IMR-90 (cell line): ENCODE measurements at regions not wholly inside any gene's neighbourhood (a gene's known extent, or its start where the extent isn't known, plus 50 kb on each side); places are given as distances from the start of the nearest gene placed in this dataset.

Experiments
- ATAC-seq: fragments of 200-7000 bp; cut with Tn5 transposase; 2 replicates; pipeline ENCODE4 v1.9.1; 2020; ENCODE audit warnings: low read depth, mild to moderate bottlenecking, moderate library complexity
- BruUV-seq: library from RNA; stranded (reverse); fragments of 400-500 nt; replicated peaks from 2 replicates; lab custom pipeline; 2021; lab: Mats Ljungman, UMichigan
- CTCF ChIA-PET: fragments of 300-600 bp; formaldehyde crosslinking; extraction: SDS; loops from one replicate; lab custom pipeline; 2021; ENCODE audit warnings: antibody characterized with exemption; lab: Yijun Ruan, JAX
- POLR2A ChIA-PET: fragments of 300-600 bp; sonication (Branson Sonifier 250); formaldehyde crosslinking; loops from one replicate; lab custom pipeline; 2022; ENCODE audit warnings: antibody characterized with exemption; ENCODE audit not compliant: unreplicated experiment; lab: Charles Lee
- DNase-seq: peaks from one replicate; pipeline ENCODE4 v3.0.0; 2013
- H2AFZ ChIP-seq: replicated peaks from 2 replicates; pipeline ENCODE3; 2013; ENCODE audit warnings: low read length, mild to moderate bottlenecking; ENCODE audit not compliant: poor library complexity
- H2AK5ac ChIP-seq: 2 replicates; pipeline ENCODE4 v1.6.1; 2013; ENCODE audit warnings: low read depth, low read length, inconsistent platforms
- H2AK9ac ChIP-seq: replicated peaks from 2 replicates; pipeline ENCODE3; 2013; ENCODE audit warnings: mild to moderate bottlenecking, low read depth, low read length, moderate library complexity; ENCODE audit not compliant: poor library complexity
- H2BK120ac ChIP-seq: 2 replicates; pipeline ENCODE4 v1.6.1; 2013; ENCODE audit warnings: low read depth, low read length, inconsistent platforms
- H2BK15ac ChIP-seq: 3 replicates; pipeline ENCODE4 v1.6.1; 2013; ENCODE audit warnings: low read depth, low read length, inconsistent platforms
- H2BK20ac ChIP-seq: 2 replicates; pipeline ENCODE4 v1.6.1; 2013; ENCODE audit warnings: low read depth, mild to moderate bottlenecking, inconsistent platforms, low read length, moderate library complexity
- H2BK5ac ChIP-seq: 2 replicates; pipeline ENCODE4 v1.6.1; 2013; ENCODE audit warnings: mild to moderate bottlenecking, low read depth, low read length, inconsistent platforms; ENCODE audit not compliant: poor library complexity, severe bottlenecking
- H3K14ac ChIP-seq: replicated peaks from 2 replicates; pipeline ENCODE4 v1.6.1; 2013; ENCODE audit warnings: low read depth, low read length, inconsistent platforms
- H3K18ac ChIP-seq: 2 replicates; pipeline ENCODE4 v1.6.1; 2013; ENCODE audit warnings: low read depth, low read length, control low read depth
- H3K23ac ChIP-seq: 2 replicates; pipeline ENCODE4 v1.6.1; 2013; ENCODE audit warnings: low read depth, low read length, inconsistent platforms
- H3K27ac ChIP-seq: 2 replicates; pipeline ENCODE4 v1.5.1; 2013; ENCODE audit warnings: mild to moderate bottlenecking, control low read depth, low read length; ENCODE audit not compliant: insufficient read depth
- H3K27me3 ChIP-seq: 2 replicates; pipeline ENCODE4 v1.6.1; 2013; ENCODE audit warnings: low read length; ENCODE audit not compliant: control insufficient read depth, insufficient read depth
- H3K36me3 ChIP-seq: 2 replicates; pipeline ENCODE4 v1.6.1; 2013; ENCODE audit warnings: low read length, mixed read lengths; ENCODE audit not compliant: control insufficient read depth, insufficient read depth
- H3K4ac ChIP-seq: 2 replicates; pipeline ENCODE4 v1.6.1; 2013; ENCODE audit warnings: low read depth, low read length, inconsistent platforms
- H3K4me1 ChIP-seq: 2 replicates; pipeline ENCODE4 v1.6.1; 2013; ENCODE audit warnings: low read length, mixed read lengths; ENCODE audit not compliant: control insufficient read depth, insufficient read depth
- H3K4me2 ChIP-seq: 2 replicates; pipeline ENCODE4 v1.6.1; 2013; ENCODE audit warnings: low read depth, mild to moderate bottlenecking, control low read depth, low read length, moderate library complexity
- H3K4me3 ChIP-seq: 2 replicates; pipeline ENCODE4 v1.5.1; 2013; ENCODE audit warnings: low read depth, mild to moderate bottlenecking, control low read depth, low read length, moderate library complexity; ENCODE audit not compliant: insufficient read depth
- H3K56ac ChIP-seq: 2 replicates; pipeline ENCODE4 v1.6.1; 2013; ENCODE audit warnings: low read length, inconsistent platforms; ENCODE audit not compliant: insufficient read depth; ENCODE audit errors: extremely low read depth
- H3K79me1 ChIP-seq, 2 experiments: 2 replicates each; pipeline ENCODE4 v1.6.1; 2013; ENCODE audit warnings: low read length in 2 of 2, inconsistent platforms in 1 of 2, low read depth in 1 of 2
- H3K9ac ChIP-seq: 2 replicates; pipeline ENCODE4 v1.6.1; 2013; ENCODE audit warnings: low read depth, low read length, control low read depth
- H3K9me1 ChIP-seq: 2 replicates; pipeline ENCODE4 v1.6.1; 2013; ENCODE audit warnings: low read length, inconsistent platforms; ENCODE audit not compliant: insufficient read depth
- H3K9me3 ChIP-seq: 2 replicates; pipeline ENCODE4 v1.6.1; 2013; ENCODE audit warnings: low read length; ENCODE audit not compliant: control insufficient read depth, insufficient read depth
- H4K20me1 ChIP-seq: 2 replicates; pipeline ENCODE4 v1.6.1; 2013; ENCODE audit warnings: low read length, inconsistent platforms; ENCODE audit not compliant: insufficient read depth
- H4K5ac ChIP-seq: 2 replicates; pipeline ENCODE4 v1.6.1; 2013; ENCODE audit warnings: mild to moderate bottlenecking, low read depth, low read length, control low read depth
- H4K8ac ChIP-seq, 2 experiments: 2 replicates each; pipeline ENCODE4 v1.6.1; 2013; ENCODE audit warnings: low read depth in 2 of 2, low read length in 2 of 2, control low read depth in 1 of 2, inconsistent platforms in 1 of 2
- H4K91ac ChIP-seq: 2 replicates; pipeline ENCODE4 v1.6.1; 2013; ENCODE audit warnings: low read depth, low read length, inconsistent platforms; ENCODE audit not compliant: insufficient read depth
- CEBPB ChIP-seq: IDR thresholded peaks from 2 replicates; pipeline ENCODE4 v1.6.1; 2012; ENCODE audit warnings: low read depth, low read length, improper control_type of control experiment
- CHD1 ChIP-seq: IDR thresholded peaks from 2 replicates; pipeline ENCODE4 v1.6.1; 2012; ENCODE audit warnings: low read depth, low read length, improper control_type of control experiment
- CTCF ChIP-seq: conservative IDR thresholded peaks from 2 replicates; pipeline ENCODE4 v1.5.1; 2012; ENCODE audit warnings: mild to moderate bottlenecking, low read depth, low read length, improper control_type of control experiment
- MXI1 ChIP-seq: IDR thresholded peaks from 2 replicates; pipeline ENCODE4 v1.6.1; 2012; ENCODE audit warnings: low read depth, mild to moderate bottlenecking, low read length, moderate library complexity, borderline replicate concordance
- NFE2L2 ChIP-seq: fragments of 150-350 bp; IDR thresholded peaks from 2 replicates; pipeline ENCODE4 v1.6.1; 2016; ENCODE audit warnings: low read depth, mild to moderate bottlenecking, low read length
- RAD21 ChIP-seq: IDR thresholded peaks from 2 replicates; pipeline ENCODE4 v1.6.1; 2012; ENCODE audit warnings: low read length, improper control_type of control experiment
- RFX5 ChIP-seq: IDR thresholded peaks from 2 replicates; pipeline ENCODE4 v1.8.0; 2012; ENCODE audit warnings: low read depth, mild to moderate bottlenecking, low read length, moderate library complexity
- SMC3 ChIP-seq: fragments of 150-350 bp; IDR thresholded peaks from 2 replicates; pipeline ENCODE4 v1.6.1; 2016; ENCODE audit warnings: low read depth, mild to moderate bottlenecking, antibody characterized with exemption, low read length, moderate library complexity
- USF2 ChIP-seq: fragments of 150-350 bp; IDR thresholded peaks from 2 replicates; pipeline ENCODE4 v1.6.1; 2017; ENCODE audit warnings: mild to moderate bottlenecking, antibody characterized with exemption, low read length, low read depth
- WGBS, 2 experiments: methylation state at CpG; one replicate each; pipeline versions ENCODE4 v1.1.5 to v1.1.7; 2013; ENCODE audit warnings: missing lambda C conversion rate in 2 of 2; ENCODE audit not compliant: insufficient read length in 1 of 2; ENCODE audit errors: extremely low coverage in 2 of 2; 5-methylcytosine and 5-hydroxymethylcytosine counted together
- dilution Hi-C: fragments of 300-500 bp; cut with HindIII; formaldehyde crosslinking; loops from one replicate; pipeline ENCODE4 v1.14.3; 2018; ENCODE audit warnings: low sequenced_read_pairs; ENCODE audit not compliant: unreplicated experiment
- in situ Hi-C: fragments of 300-500 bp; cut with MboI; formaldehyde crosslinking; loops from 3 replicates; pipeline ENCODE4 v1.14.3; 2019; ENCODE audit warnings: low sequenced_read_pairs, inconsistent platforms, mixed read lengths
- intact Hi-C: fragments of 100-400 bp; cut with micrococcal nuclease; formaldehyde crosslinking; loops from 2 replicates; pipeline ENCODE4 v1.10.0; 2022
- TF ChIP-seq, protein P1 (sequence below): fragments of 150-350 bp; IDR thresholded peaks from 2 replicates; pipeline ENCODE4 v1.6.1; 2016; ENCODE audit warnings: low read depth, mild to moderate bottlenecking, low read length, moderate library complexity, borderline replicate concordance

GRCh38 chrX:138287205-138287877 is 424.2 kb downstream of the FGF13 start:
- in situ Hi-C loops: no loop called here
- no peak overlapping the region for H2BK20ac ChIP-seq
- no peak overlapping the region for H3K4me3 ChIP-seq
- H3K9me3 ChIP-seq: no peaks in the 10 kb centered on the region
- no peaks in the 10 kb centered on the region for H3K4me1 ChIP-seq
- no peak overlapping the region for H4K8ac ChIP-seq
- ChIA-PET POLR2A (no interaction called here), CTCF (no interaction called here)
- no TSS peak for BruUV-seq
- no peaks in the 10 kb centered on the region for H3K79me1 ChIP-seq
- no peak overlapping the region for H4K91ac ChIP-seq
- dilution Hi-C loops: no loop called here
- no peak overlapping the region for H3K4ac ChIP-seq
- no peak overlapping the region for H2BK5ac ChIP-seq
- H3K4me2 ChIP-seq: no peak overlapping the region
- H3K18ac ChIP-seq: no peak overlapping the region
- H3K36me3 ChIP-seq: no peaks in the 10 kb centered on the region
- H2AK9ac ChIP-seq: no peak overlapping the region
- ATAC-seq (no peak), DNase-seq (no peak)
- no peak overlapping the region for H3K27ac ChIP-seq
- H3K14ac ChIP-seq: no peak overlapping the region
- WGBS, 2 experiments: no CpG with 5 or more reads among the region's 3 CpGs
- no peak overlapping the region for H4K5ac ChIP-seq
- no peak for TF ChIP-seq SMC3
- no peak for TF ChIP-seq RAD21
- no peak for TF ChIP-seq USF2
- no peak for TF ChIP-seq CTCF
- TF ChIP-seq, protein P1, sequence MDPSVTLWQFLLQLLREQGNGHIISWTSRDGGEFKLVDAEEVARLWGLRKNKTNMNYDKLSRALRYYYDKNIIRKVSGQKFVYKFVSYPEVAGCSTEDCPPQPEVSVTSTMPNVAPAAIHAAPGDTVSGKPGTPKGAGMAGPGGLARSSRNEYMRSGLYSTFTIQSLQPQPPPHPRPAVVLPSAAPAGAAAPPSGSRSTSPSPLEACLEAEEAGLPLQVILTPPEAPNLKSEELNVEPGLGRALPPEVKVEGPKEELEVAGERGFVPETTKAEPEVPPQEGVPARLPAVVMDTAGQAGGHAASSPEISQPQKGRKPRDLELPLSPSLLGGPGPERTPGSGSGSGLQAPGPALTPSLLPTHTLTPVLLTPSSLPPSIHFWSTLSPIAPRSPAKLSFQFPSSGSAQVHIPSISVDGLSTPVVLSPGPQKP: no peak
- no peak for TF ChIP-seq CEBPB
- TF ChIP-seq NFE2L2: no peak
- TF ChIP-seq CHD1: no peak
- TF ChIP-seq MXI1: no peak
- no peak for TF ChIP-seq RFX5
- no peak overlapping the region for H2BK15ac ChIP-seq
- no peak overlapping the region for H2AK5ac ChIP-seq
- H3K27me3 ChIP-seq: no peaks in the 10 kb centered on the region
- H3K9ac ChIP-seq: no peak overlapping the region
- no peak overlapping the region for H2AFZ ChIP-seq
- intact Hi-C loops: no loop called here
- H4K20me1 ChIP-seq: no peaks in the 10 kb centered on the region
- H3K56ac ChIP-seq: no peak overlapping the region
- H2BK120ac ChIP-seq: no peak overlapping the region
- H3K23ac ChIP-seq: no peak overlapping the region
- H3K9me1 ChIP-seq: no peaks in the 10 kb centered on the region
